ENCODE measurements at regions not wholly inside any gene's neighbourhood (a gene's known extent, or its start where the extent isn't known, plus 50 kb on each side); places are given as distances from the start of the nearest gene placed in this dataset.
"Not testable (repeated sequence)": the region's sequence is repeated elsewhere in the genome, so short reads cannot be mapped to it uniquely, and the experiment has no call there.

- TF ChIP-seq CTCF (IDR thresholded peaks at IDR 0.05; ENCODE audit: extremely low read depth, missing control alignments) = no peak
- DNase-seq (ENCODE audit: low spot score) = no peak
Measured at GRCh38 chr13:88263808-88264207, 592.6 kb downstream of the SLITRK5 start.

GRCh38 chr13:88281841-88282240, 610.7 kb downstream of the SLITRK5 start:
- no peak for DNase-seq (ENCODE audit: low spot score)
- no peak for TF ChIP-seq CTCF (IDR thresholded peaks at IDR 0.05; ENCODE audit: extremely low read depth, missing control alignments)

- TF ChIP-seq CTCF (IDR thresholded peaks at IDR 0.05; ENCODE audit: extremely low read depth, missing control alignments) = no peak
- DNase-seq (ENCODE audit: low spot score) = no peak
Measured at GRCh38 chr13:88285329-88285728, 614.2 kb downstream of the SLITRK5 start.

- DNase-seq (ENCODE audit: low spot score) = no peak
- no peak for TF ChIP-seq CTCF (IDR thresholded peaks at IDR 0.05; ENCODE audit: extremely low read depth, missing control alignments)
Measured at GRCh38 chr13:88288326-88288725, 617.2 kb downstream of the SLITRK5 start.

- not testable (repeated sequence) for DNase-seq (ENCODE audit: low spot score)
Measured at GRCh38 chr13:88291731-88292130, 620.6 kb downstream of the SLITRK5 start.

- TF ChIP-seq CTCF (IDR thresholded peaks at IDR 0.05; ENCODE audit: extremely low read depth, missing control alignments) = no peak
- DNase-seq (ENCODE audit: low spot score) = no peak
Measured at GRCh38 chr13:88294368-88294767, 623.2 kb downstream of the SLITRK5 start.

- TF ChIP-seq CTCF (IDR thresholded peaks at IDR 0.05; ENCODE audit: extremely low read depth, missing control alignments) = no peak
- no peak for DNase-seq (ENCODE audit: low spot score)
Measured at GRCh38 chr13:88303157-88303556, 632.0 kb downstream of the SLITRK5 start.

GRCh38 chr13:88303605-88304004, 632.4 kb downstream of the SLITRK5 start:
- TF ChIP-seq CTCF (IDR thresholded peaks at IDR 0.05; ENCODE audit: extremely low read depth, missing control alignments) = no peak
- DNase-seq (ENCODE audit: low spot score) = no peak
